ENCODE measurements at regions not wholly inside any gene's neighbourhood (a gene's known extent, or its start where the extent isn't known, plus 50 kb on each side); places are given as distances from the start of the nearest gene placed in this dataset.

- TF ChIP-seq POLR2A (IDR thresholded peaks at IDR 0.05) (no peak), CTCF (IDR thresholded peaks at IDR 0.05) (no peak), EP300 (IDR thresholded peaks at IDR 0.05) (no peak), POLR2AphosphoS5 (IDR thresholded peaks at IDR 0.05) (no peak)
These were observed 435.1 kb upstream of the PCDH20 start for GRCh38 chr13:61850794-61851193.

Measured in gastroesophageal sphincter (tissue), 3 donors.